ENCODE measurements at regions not wholly inside any gene's neighbourhood (a gene's known extent, or its start where the extent isn't known, plus 50 kb on each side); places are given as distances from the start of the nearest gene placed in this dataset.

GRCh38 chr5:89981878-89982773 is 427.4 kb downstream of the CETN3 start (continued):
- no peak for TF ChIP-seq OSR1 (CRISPR knock-in tag; IDR thresholded peaks at IDR 0.05)

- ATAC-seq = no peak
- TF ChIP-seq TSHZ2 (CRISPR knock-in tag; IDR thresholded peaks at IDR 0.05) = no peak
- TF ChIP-seq OSR1 (CRISPR knock-in tag; IDR thresholded peaks at IDR 0.05) = no peak
- TF ChIP-seq PATZ1 (CRISPR knock-in tag; IDR thresholded peaks at IDR 0.05; ENCODE audit: borderline replicate concordance) = no peak
- TF ChIP-seq TOX (CRISPR knock-in tag; IDR thresholded peaks at IDR 0.05; ENCODE audit: borderline replicate concordance) = no peak
- no peak for TF ChIP-seq ZNF70 (CRISPR knock-in tag; IDR thresholded peaks at IDR 0.05)
- no peak for TF ChIP-seq CREB5 (CRISPR knock-in tag; IDR thresholded peaks at IDR 0.05; ENCODE audit: low read depth)
- no peak for TF ChIP-seq SNAI2 (CRISPR knock-in tag; IDR thresholded peaks at IDR 0.05)
- TF ChIP-seq ZFP3 (CRISPR knock-in tag; IDR thresholded peaks at IDR 0.05) = no peak
- no peak for TF ChIP-seq RARB (CRISPR knock-in tag; IDR thresholded peaks at IDR 0.05)
- no peak for TF ChIP-seq ZNF565 (CRISPR knock-in tag; conservative IDR thresholded peaks at IDR 0.05; ENCODE audit: low read depth)
- no peak for TF ChIP-seq CSRNP3 (CRISPR knock-in tag; IDR thresholded peaks at IDR 0.05)
- no peak for TF ChIP-seq GLIS3 (CRISPR knock-in tag; IDR thresholded peaks at IDR 0.05)
Measured at GRCh38 chr5:89981021-89981420, 428.5 kb downstream of the CETN3 start.

- no peak for ATAC-seq
- no peak for TF ChIP-seq ARNTL (CRISPR knock-in tag; IDR thresholded peaks at IDR 0.05; ENCODE audit: borderline replicate concordance, low read depth)
- TF ChIP-seq CSRNP3 (CRISPR knock-in tag; IDR thresholded peaks at IDR 0.05) = no peak
- TF ChIP-seq OSR1 (CRISPR knock-in tag; IDR thresholded peaks at IDR 0.05) = no peak
- TF ChIP-seq ZC3H10 (CRISPR knock-in tag; IDR thresholded peaks at IDR 0.05) = no peak
- no peak for TF ChIP-seq PPARA (CRISPR knock-in tag; IDR thresholded peaks at IDR 0.05; ENCODE audit: borderline replicate concordance)
- no peak for TF ChIP-seq TSHZ2 (CRISPR knock-in tag; IDR thresholded peaks at IDR 0.05)
- no peak for TF ChIP-seq POU6F1 (CRISPR knock-in tag; IDR thresholded peaks at IDR 0.05; ENCODE audit: borderline replicate concordance, low read depth)
- TF ChIP-seq ZNF70 (CRISPR knock-in tag; IDR thresholded peaks at IDR 0.05) = no peak
- no peak for TF ChIP-seq PATZ1 (CRISPR knock-in tag; IDR thresholded peaks at IDR 0.05; ENCODE audit: borderline replicate concordance)
- TF ChIP-seq RARB (CRISPR knock-in tag; IDR thresholded peaks at IDR 0.05) = no peak
- no peak for TF ChIP-seq ZFP30 (CRISPR knock-in tag; IDR thresholded peaks at IDR 0.05)
- TF ChIP-seq SNAI2 (CRISPR knock-in tag; IDR thresholded peaks at IDR 0.05) = no peak
- TF ChIP-seq ZFP3 (CRISPR knock-in tag; IDR thresholded peaks at IDR 0.05) = no peak
- TF ChIP-seq CREB5 (CRISPR knock-in tag; IDR thresholded peaks at IDR 0.05; ENCODE audit: low read depth) = no peak
Measured at GRCh38 chr5:89973516-89973915, 436.0 kb downstream of the CETN3 start.
